Loucy (cell line): ENCODE measurements at regions not wholly inside any gene's neighbourhood (a gene's known extent, or its start where the extent isn't known, plus 50 kb on each side); places are given as distances from the start of the nearest gene placed in this dataset.

Experiments used
- H2AFZ ChIP-seq: fragments of 200-600 bp; sonication (generic); 2 replicates; pipeline ENCODE4 v1.6.0; 2016; ENCODE audit warnings: antibody characterized with exemption, mild to moderate bottlenecking, low read length, moderate library complexity
- H3F3A ChIP-seq: fragments of 200-600 bp; 2 replicates; pipeline ENCODE4 v1.6.0; 2016; ENCODE audit warnings: antibody characterized with exemption, low read depth, mild to moderate bottlenecking
- H3K27me3 ChIP-seq: fragments of 200-600 bp; sonication (generic); 2 replicates; pipeline ENCODE4 v1.6.1; 2014; ENCODE audit warnings: low read length, mild to moderate bottlenecking; ENCODE audit not compliant: insufficient read depth, poor library complexity, severe bottlenecking
- H3K36me3 ChIP-seq: fragments of 200-600 bp; sonication (generic); 2 replicates; pipeline ENCODE4 v1.6.1; 2016; ENCODE audit warnings: low read length; ENCODE audit not compliant: insufficient read depth
- H3K4me1 ChIP-seq: fragments of 200-600 bp; sonication (generic); 2 replicates; pipeline ENCODE4 v1.5.1; 2014; ENCODE audit warnings: low read length, mild to moderate bottlenecking; ENCODE audit not compliant: insufficient read depth, poor library complexity, severe bottlenecking
- H3K4me2 ChIP-seq: fragments of 200-600 bp; sonication (generic); 2 replicates; pipeline ENCODE4 v1.6.0; 2014; ENCODE audit warnings: antibody characterized with exemption, low read length, low read depth, mild to moderate bottlenecking; ENCODE audit not compliant: poor library complexity, severe bottlenecking
- H3K4me3 ChIP-seq: fragments of 200-600 bp; sonication (generic); 2 replicates; pipeline ENCODE4 v1.5.1; 2014; ENCODE audit warnings: low read length, mild to moderate bottlenecking, mixed read lengths; ENCODE audit not compliant: poor library complexity, severe bottlenecking
- H3K79me2 ChIP-seq: fragments of 200-600 bp; sonication (generic); 2 replicates; pipeline ENCODE4 v1.6.1; 2014; ENCODE audit warnings: low read length; ENCODE audit not compliant: insufficient read depth
- H3K9ac ChIP-seq: fragments of 200-600 bp; sonication (generic); 2 replicates; pipeline ENCODE4 v1.6.0; 2014; ENCODE audit warnings: mild to moderate bottlenecking, low read depth, low read length, moderate library complexity; ENCODE audit not compliant: poor library complexity, severe bottlenecking
- H3K9me2 ChIP-seq: fragments of 200-600 bp; sonication (generic); replicated peaks from 2 replicates; pipeline ENCODE4 v1.6.1; 2016; ENCODE audit warnings: low read depth, low read length, mixed read lengths
- H3K9me3 ChIP-seq: fragments of 200-600 bp; sonication (generic); 2 replicates; pipeline ENCODE4 v1.6.1; 2014; ENCODE audit warnings: mild to moderate bottlenecking, antibody characterized with exemption, low read length, low read depth; ENCODE audit not compliant: insufficient read depth
- H4K20me1 ChIP-seq: fragments of 200-600 bp; sonication (generic); 2 replicates; pipeline ENCODE4 v1.6.0; 2014; ENCODE audit warnings: antibody characterized with exemption, low read length, mild to moderate bottlenecking; ENCODE audit not compliant: insufficient read depth, poor library complexity, severe bottlenecking
- EZH2phosphoT487 ChIP-seq: fragments of 200-600 bp; IDR thresholded peaks from 2 replicates; pipeline ENCODE4 v1.6.1; 2018; ENCODE audit warnings: antibody characterized with exemption, mild to moderate bottlenecking, moderate library complexity, borderline replicate concordance
- TF ChIP-seq, protein P1 (sequence below): fragments of 200-600 bp; sonication (generic); conservative IDR thresholded peaks from 2 replicates; pipeline ENCODE4 v1.5.1; 2014; ENCODE audit warnings: mild to moderate bottlenecking, antibody characterized with exemption, low read length

DNA sequence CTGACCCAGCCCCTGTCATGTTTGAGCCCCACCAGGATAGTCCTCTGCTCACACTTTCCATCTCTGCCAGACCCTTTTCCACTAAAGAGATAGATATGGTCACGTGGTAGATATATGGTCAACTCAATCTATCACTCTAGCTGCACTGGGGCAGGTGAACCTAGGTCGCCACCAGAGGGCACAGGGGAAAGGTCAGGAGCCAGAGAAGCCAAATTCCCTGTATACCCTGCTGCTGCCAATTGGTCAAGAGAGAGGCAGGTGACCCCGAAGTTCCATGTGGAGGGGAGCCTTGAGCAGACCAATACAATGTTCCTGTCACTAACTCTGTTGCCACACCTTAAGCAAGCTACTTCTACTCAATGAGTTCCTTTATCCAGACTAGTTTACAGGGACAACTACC lies 101.1 kb upstream of the GALNT18 start:
- H3K79me2 ChIP-seq: no peaks in the 10 kb centered on the region
- no peaks in the 10 kb centered on the region for H4K20me1 ChIP-seq

DNA sequence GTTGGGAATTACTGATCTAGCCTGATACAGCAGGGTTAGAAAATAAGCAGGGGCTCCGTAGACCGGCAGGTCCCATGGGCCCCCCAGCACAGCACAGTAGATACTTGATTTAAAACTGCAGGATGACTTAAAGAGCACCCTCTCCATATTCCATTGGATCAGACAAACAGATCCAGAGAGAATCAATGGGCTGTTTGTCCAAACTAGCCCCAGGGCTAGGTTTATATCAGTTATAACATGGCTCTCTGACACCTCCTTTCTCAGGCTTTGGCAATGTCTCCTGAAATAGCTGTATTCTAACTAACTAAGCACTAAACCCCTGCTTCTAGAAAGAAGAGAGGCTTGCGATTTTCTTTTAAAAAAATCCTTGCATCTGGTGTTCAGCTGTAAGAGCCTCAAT lies 100.4 kb upstream of the GALNT18 start:
- Histone ChIP-seq H4K20me1 (no peaks in the 10 kb centered on the region), H3K4me1 (no peaks in the 10 kb centered on the region), H3K36me3 (no peaks in the 10 kb centered on the region), H3K79me2 (no peaks in the 10 kb centered on the region), H3K27me3 (no peaks in the 10 kb centered on the region), H3K4me3 (no peak overlapping the region), H3K4me2 (no peak overlapping the region), H2AFZ (no peak overlapping the region), H3F3A (no peaks in the 10 kb centered on the region), H3K9ac (no peak overlapping the region), H3K9me2 (no peaks in the 10 kb centered on the region), H3K9me3 (no peaks in the 10 kb centered on the region; the same call in 1 of the 2 replicates)
- TF ChIP-seq, protein P1, sequence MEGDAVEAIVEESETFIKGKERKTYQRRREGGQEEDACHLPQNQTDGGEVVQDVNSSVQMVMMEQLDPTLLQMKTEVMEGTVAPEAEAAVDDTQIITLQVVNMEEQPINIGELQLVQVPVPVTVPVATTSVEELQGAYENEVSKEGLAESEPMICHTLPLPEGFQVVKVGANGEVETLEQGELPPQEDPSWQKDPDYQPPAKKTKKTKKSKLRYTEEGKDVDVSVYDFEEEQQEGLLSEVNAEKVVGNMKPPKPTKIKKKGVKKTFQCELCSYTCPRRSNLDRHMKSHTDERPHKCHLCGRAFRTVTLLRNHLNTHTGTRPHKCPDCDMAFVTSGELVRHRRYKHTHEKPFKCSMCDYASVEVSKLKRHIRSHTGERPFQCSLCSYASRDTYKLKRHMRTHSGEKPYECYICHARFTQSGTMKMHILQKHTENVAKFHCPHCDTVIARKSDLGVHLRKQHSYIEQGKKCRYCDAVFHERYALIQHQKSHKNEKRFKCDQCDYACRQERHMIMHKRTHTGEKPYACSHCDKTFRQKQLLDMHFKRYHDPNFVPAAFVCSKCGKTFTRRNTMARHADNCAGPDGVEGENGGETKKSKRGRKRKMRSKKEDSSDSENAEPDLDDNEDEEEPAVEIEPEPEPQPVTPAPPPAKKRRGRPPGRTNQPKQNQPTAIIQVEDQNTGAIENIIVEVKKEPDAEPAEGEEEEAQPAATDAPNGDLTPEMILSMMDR: no peak
- TF ChIP-seq EZH2phosphoT487: no peak

More for the DNA sequence above, 101.1 kb upstream of the GALNT18 start:
- H3K4me3 ChIP-seq: no peak overlapping the region
- TF ChIP-seq EZH2phosphoT487: no peak
- TF ChIP-seq, protein P1: no peak
- no peak overlapping the region for H3K9ac ChIP-seq
- H2AFZ ChIP-seq: no peak overlapping the region
- no peak overlapping the region for H3K4me2 ChIP-seq
- no peaks in the 10 kb centered on the region for H3K36me3 ChIP-seq
- H3K27me3 ChIP-seq: no peaks in the 10 kb centered on the region
- no peaks in the 10 kb centered on the region for H3F3A ChIP-seq
- H3K9me3 ChIP-seq: no peaks in the 10 kb centered on the region; the same call in 1 of the 2 replicates
- H3K9me2 ChIP-seq: no peaks in the 10 kb centered on the region
- H3K4me1 ChIP-seq: no peaks in the 10 kb centered on the region

DNA sequence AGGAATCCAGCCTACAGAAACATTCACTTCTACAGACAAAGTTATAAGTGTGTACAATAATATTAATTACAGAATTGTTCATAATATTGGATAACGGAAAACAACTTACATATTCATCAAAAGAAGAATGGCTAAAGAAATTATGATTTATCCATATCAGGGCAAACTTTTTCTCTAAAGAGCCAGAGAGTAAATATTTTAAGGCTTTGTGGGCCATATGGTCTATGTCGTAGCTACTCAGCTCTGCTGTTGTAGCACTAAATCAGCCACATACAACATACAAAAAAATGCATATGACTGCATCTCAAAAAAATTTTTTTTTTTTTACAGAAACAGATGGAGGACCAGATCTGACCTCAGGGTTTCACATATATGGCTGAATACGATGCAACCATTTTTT lies 96.7 kb upstream of the GALNT18 start:
- Histone ChIP-seq H3K9me2 (no peaks in the 10 kb centered on the region), H3K36me3 (no peaks in the 10 kb centered on the region), H3K9ac (no peak overlapping the region), H3K4me2 (no peak overlapping the region), H2AFZ (no peak overlapping the region), H4K20me1 (no peaks in the 10 kb centered on the region), H3K79me2 (no peaks in the 10 kb centered on the region), H3F3A (no peaks in the 10 kb centered on the region), H3K4me3 (no peak overlapping the region), H3K4me1 (no peaks in the 10 kb centered on the region), H3K27me3 (no peaks in the 10 kb centered on the region), H3K9me3 (no peaks in the 10 kb centered on the region; the same call in 1 of the 2 replicates)
- TF ChIP-seq EZH2phosphoT487: no peak
- TF ChIP-seq, protein P1: no peak
